Body of pancreas (tissue), 4 donors: ENCODE measurements at regions not wholly inside any gene's neighbourhood (a gene's known extent, or its start where the extent isn't known, plus 50 kb on each side); places are given as distances from the start of the nearest gene placed in this dataset.
A peak's percentile ranks its signal among the peaks of the same experiment; 100 is the strongest.

Experiments
- ATAC-seq: fragments of 150-250 bp; one replicate; pipeline ENCODE4 v1.9.1; 2016
- DNase-seq, 4 donors: peaks; one replicate each; pipeline ENCODE4 v3.0.0-alpha.2; 2019
- H3K27ac ChIP-seq, 4 donors: fragments of 200-600 bp; sonication (generic); 1 replicate in 3 of 4; 2 replicates in 1 of 4; pipeline versions ENCODE4 v1.5.1 to v1.6.1; 2016 to 2019; ENCODE audit warnings: mild to moderate bottlenecking in 1 of 4, mixed read lengths in 1 of 4, moderate library complexity in 1 of 4
- H3K27me3 ChIP-seq, 2 donors: fragments of 200-600 bp; sonication (generic); one replicate each; pipeline ENCODE4 v1.6.0; 2016; ENCODE audit warnings: mild to moderate bottlenecking in 1 of 2
- H3K36me3 ChIP-seq, 2 donors: fragments of 200-600 bp; sonication (generic); replicated peaks in 1 of 2; 2 replicates each; pipeline ENCODE4 v1.5.1; 2016; ENCODE audit warnings: low read depth in 2 of 2; ENCODE audit not compliant: insufficient read depth in 1 of 2
- H3K4me1 ChIP-seq: fragments of 200-600 bp; sonication (generic); one replicate; pipeline ENCODE4 v1.6.0; 2016
- H3K4me3 ChIP-seq, 2 donors: fragments of 200-600 bp; sonication (generic); 1 replicate in 1 of 2; 2 replicates in 1 of 2; pipeline ENCODE4 v1.5.1; 2016 to 2019
- H3K9me3 ChIP-seq, 3 donors: fragments of 200-600 bp; sonication (generic); 1 replicate in 2 of 3; 2 replicates in 1 of 3; pipeline ENCODE4 v1.5.1; 2016
- CTCF ChIP-seq, 7 experiments: fragments of 450-650 bp in 4 of 7; fragments of 200-600 bp in 3 of 7; sonication (generic) in 3 of 7; IDR thresholded peaks; one replicate each; pipeline ENCODE4 v1.5.1; 2016 to 2019; ENCODE audit warnings: antibody characterized with exemption in 7 of 7
- POLR2A ChIP-seq, 3 donors: fragments of 450-650 bp; IDR thresholded peaks; one replicate each; pipeline ENCODE4 v1.6.1; 2016; ENCODE audit warnings: antibody characterized with exemption in 3 of 3, mild to moderate bottlenecking in 2 of 3
- WGBS, 2 donors: methylation state at CpG; one replicate each; pipeline ENCODE4 v1.1.5; 2017; 5-methylcytosine and 5-hydroxymethylcytosine counted together
- intact Hi-C: fragments of 100-400 bp; cut with DNase I; formaldehyde crosslinking; loops from one replicate; pipeline ENCODE4 v1.15.1; 2023

- WGBS, 2 donors = 59 to 73% methylated on average over 7 of the region's 7 CpGs
- DNase-seq (no peak), ATAC-seq (no peak)
- Histone ChIP-seq H3K9me3 (no peaks in the 10 kb centered on the region), H3K27me3 (no peaks in the 10 kb centered on the region), H3K27ac (no peak overlapping the region), H3K4me1 (no peaks in the 10 kb centered on the region), H3K36me3 (no peaks in the 10 kb centered on the region), H3K4me3 (no peak overlapping the region)
- no peak for TF ChIP-seq POLR2A (IDR thresholded peaks at IDR 0.05)
- no peak for TF ChIP-seq CTCF (IDR thresholded peaks at IDR 0.05)
- intact Hi-C loops = no loop called here
These were observed 181.8 kb upstream of the PITX1 start for GRCh38 chr5:135215617-135216470.

- DNase-seq = peak in 1 of 4 donors; percentile 56
- 47 to 61% methylated on average over 7 of the region's 7 CpGs for WGBS, 2 donors
- intact Hi-C loops = no loop called here
- Histone ChIP-seq H3K27ac (no peak overlapping the region), H3K9me3 (no peaks in the 10 kb centered on the region), H3K27me3 (no peaks in the 10 kb centered on the region), H3K36me3 (no peaks in the 10 kb centered on the region), H3K4me1 (no peaks in the 10 kb centered on the region), H3K4me3 (no peak overlapping the region)
- no peak for TF ChIP-seq CTCF (IDR thresholded peaks at IDR 0.05)
- no peak for TF ChIP-seq POLR2A (IDR thresholded peaks at IDR 0.05)
- ATAC-seq = no peak
These were observed 181.0 kb upstream of the PITX1 start for GRCh38 chr5:135214897-135215616.

- H3K4me3 ChIP-seq = no peak overlapping the region
- no peaks in the 10 kb centered on the region for H3K4me1 ChIP-seq
- no peaks in the 10 kb centered on the region for H3K9me3 ChIP-seq
- no peaks in the 10 kb centered on the region for H3K36me3 ChIP-seq
- H3K27ac ChIP-seq = no peak overlapping the region
- TF ChIP-seq POLR2A (IDR thresholded peaks at IDR 0.05) (no peak), CTCF (IDR thresholded peaks at IDR 0.05) (no peak)
- no peaks in the 10 kb centered on the region for H3K27me3 ChIP-seq
- WGBS, 2 donors = 58 to 69% methylated on average over 8 to 15 of the region's 15 CpGs
- ATAC-seq = no peak
- intact Hi-C loops = no loop called here
- DNase-seq = no peak
These were observed 179.6 kb upstream of the PITX1 start for GRCh38 chr5:135213466-135214239.

- intact Hi-C loops = no loop called here
These were observed 179.0 kb upstream of the PITX1 start for GRCh38 chr5:135213027-135213386.

More at GRCh38 chr5:135213027-135213386, 179.0 kb upstream of the PITX1 start:
- ATAC-seq (no peak), DNase-seq (no peak)
- Histone ChIP-seq H3K27me3 (no peaks in the 10 kb centered on the region), H3K4me1 (no peaks in the 10 kb centered on the region), H3K27ac (no peak overlapping the region), H3K36me3 (no peaks in the 10 kb centered on the region), H3K9me3 (no peaks in the 10 kb centered on the region), H3K4me3 (no peak overlapping the region)
- TF ChIP-seq CTCF (IDR thresholded peaks at IDR 0.05) = no peak
- WGBS, 2 donors = 74 to 82% methylated on average over 5 of the region's 5 CpGs
